Tibial nerve (tissue), 4 donors: ENCODE measurements at regions not wholly inside any gene's neighbourhood (a gene's known extent, or its start where the extent isn't known, plus 50 kb on each side); places are given as distances from the start of the nearest gene placed in this dataset.
"Not testable (repeated sequence)": the region's sequence is repeated elsewhere in the genome, so short reads cannot be mapped to it uniquely, and the experiment has no call there.

Experiments
- DNase-seq, 2 donors: peaks; one replicate each; pipeline ENCODE4 v3.0.0-alpha.2; 2019; ENCODE audit warnings: low spot score in 2 of 2
- H3K27ac ChIP-seq, 4 donors: fragments of 200-600 bp; sonication (generic) in 3 of 4; one replicate each; pipeline ENCODE4 v1.5.1; 2017 to 2019; ENCODE audit warnings: mild to moderate bottlenecking in 1 of 4
- H3K27me3 ChIP-seq, 2 donors: fragments of 200-600 bp; sonication (generic) in 1 of 2; one replicate each; pipeline versions ENCODE4 v1.5.1 to v1.6.0; 2017 to 2019
- H3K36me3 ChIP-seq, 3 donors: fragments of 200-600 bp; sonication (generic); one replicate each; pipeline ENCODE4 v1.5.1; 2018 to 2019
- H3K4me1 ChIP-seq, 4 donors: fragments of 200-600 bp; sonication (generic) in 3 of 4; one replicate each; pipeline ENCODE4 v1.5.1; 2017 to 2019
- H3K4me3 ChIP-seq, 4 donors: fragments of 200-600 bp; sonication (generic) in 3 of 4; one replicate each; pipeline ENCODE4 v1.5.1; 2017 to 2019; ENCODE audit warnings: mild to moderate bottlenecking in 1 of 4, moderate library complexity in 1 of 4
- H3K9me3 ChIP-seq, 4 donors: fragments of 200-600 bp; sonication (generic) in 3 of 4; one replicate each; pipeline ENCODE4 v1.5.1; 2017 to 2019
- EP300 ChIP-seq, 2 donors: sonication (generic); formaldehyde crosslinking; IDR thresholded peaks; one replicate each; pipeline ENCODE4 v1.6.1; 2017; ENCODE audit warnings: antibody characterized with exemption in 2 of 2, mild to moderate bottlenecking in 1 of 2
- POLR2A ChIP-seq, 2 donors: fragments of 450-650 bp; IDR thresholded peaks; one replicate each; pipeline ENCODE4 v1.6.1; 2017; ENCODE audit warnings: antibody characterized with exemption in 2 of 2, mild to moderate bottlenecking in 2 of 2, moderate library complexity in 2 of 2
- WGBS, 2 donors: methylation state at CpG; one replicate each; pipeline ENCODE4 v1.1.5; 2018; 5-methylcytosine and 5-hydroxymethylcytosine counted together
- TF ChIP-seq, protein P1 (sequence below), 5 experiments: fragments of 200-600 bp in 3 of 5; fragments of 450-650 bp in 2 of 5; sonication (generic) in 3 of 5; IDR thresholded peaks; one replicate each; pipeline ENCODE4 v1.5.1; 2016 to 2019; ENCODE audit warnings: antibody characterized with exemption in 5 of 5, mild to moderate bottlenecking in 3 of 5, moderate library complexity in 2 of 5

- Histone ChIP-seq H3K4me3 (no peak overlapping the region), H3K36me3 (no peaks in the 10 kb centered on the region), H3K4me1 (no peaks in the 10 kb centered on the region), H3K27ac (no peak overlapping the region), H3K9me3 (no peaks in the 10 kb centered on the region), H3K27me3 (no peaks in the 10 kb centered on the region)
- 85 to 95% methylated on average over 8 of the region's 8 CpGs for WGBS, 2 donors
- no peak for DNase-seq
- TF ChIP-seq, protein P1, sequence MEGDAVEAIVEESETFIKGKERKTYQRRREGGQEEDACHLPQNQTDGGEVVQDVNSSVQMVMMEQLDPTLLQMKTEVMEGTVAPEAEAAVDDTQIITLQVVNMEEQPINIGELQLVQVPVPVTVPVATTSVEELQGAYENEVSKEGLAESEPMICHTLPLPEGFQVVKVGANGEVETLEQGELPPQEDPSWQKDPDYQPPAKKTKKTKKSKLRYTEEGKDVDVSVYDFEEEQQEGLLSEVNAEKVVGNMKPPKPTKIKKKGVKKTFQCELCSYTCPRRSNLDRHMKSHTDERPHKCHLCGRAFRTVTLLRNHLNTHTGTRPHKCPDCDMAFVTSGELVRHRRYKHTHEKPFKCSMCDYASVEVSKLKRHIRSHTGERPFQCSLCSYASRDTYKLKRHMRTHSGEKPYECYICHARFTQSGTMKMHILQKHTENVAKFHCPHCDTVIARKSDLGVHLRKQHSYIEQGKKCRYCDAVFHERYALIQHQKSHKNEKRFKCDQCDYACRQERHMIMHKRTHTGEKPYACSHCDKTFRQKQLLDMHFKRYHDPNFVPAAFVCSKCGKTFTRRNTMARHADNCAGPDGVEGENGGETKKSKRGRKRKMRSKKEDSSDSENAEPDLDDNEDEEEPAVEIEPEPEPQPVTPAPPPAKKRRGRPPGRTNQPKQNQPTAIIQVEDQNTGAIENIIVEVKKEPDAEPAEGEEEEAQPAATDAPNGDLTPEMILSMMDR (IDR thresholded peaks at IDR 0.05): no peak
- no peak for TF ChIP-seq EP300 (IDR thresholded peaks at IDR 0.05)
Measured at GRCh38 chr4:137421796-137422195, 110.5 kb downstream of the PCDH18 start.

DNA sequence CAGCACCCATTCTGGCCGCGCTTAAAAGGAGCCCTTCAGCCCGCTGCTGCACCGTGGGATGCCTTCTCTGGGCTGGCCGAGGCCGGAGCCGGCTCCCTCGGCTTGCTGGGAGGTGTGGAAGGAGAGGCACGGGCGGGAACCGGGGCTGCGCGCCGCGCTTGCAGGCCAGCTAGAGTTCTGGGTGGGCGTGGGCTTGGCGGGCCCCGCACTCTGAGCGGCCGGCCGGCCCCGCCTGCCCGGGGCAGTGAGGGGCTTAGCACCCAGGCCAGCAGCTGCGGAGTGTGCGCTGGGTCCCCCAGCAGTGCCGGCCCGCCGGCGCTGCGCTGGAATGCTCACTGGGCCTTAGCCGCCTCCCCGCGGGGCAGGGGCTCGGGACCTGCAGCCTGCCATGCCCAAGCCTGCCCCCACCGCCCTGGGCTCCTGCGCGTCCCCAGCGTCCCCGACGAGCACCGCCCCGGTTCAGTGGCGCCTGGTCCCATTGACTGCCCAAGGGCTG lies 111.3 kb downstream of the PCDH18 start:
- no peak for TF ChIP-seq EP300 (IDR thresholded peaks at IDR 0.05)
- Histone ChIP-seq H3K4me3 (no peak overlapping the region), H3K27ac (no peak overlapping the region), H3K27me3 (no peaks in the 10 kb centered on the region), H3K9me3 (no peaks in the 10 kb centered on the region), H3K36me3 (no peaks in the 10 kb centered on the region), H3K4me1 (no peaks in the 10 kb centered on the region)
- DNase-seq: no peak
- WGBS, 2 donors: 97 to 98% methylated on average over 27 to 40 of the region's 43 CpGs

- no peak overlapping the region for H3K4me3 ChIP-seq
- WGBS, 2 donors: 81 to 84% methylated on average over 2 of the region's 2 CpGs
- H3K27me3 ChIP-seq: no peaks in the 10 kb centered on the region
- TF ChIP-seq EP300 (IDR thresholded peaks at IDR 0.05): no peak
- TF ChIP-seq POLR2A (IDR thresholded peaks at IDR 0.05): no peak
- TF ChIP-seq, protein P1 (IDR thresholded peaks at IDR 0.05): no peak
- no peaks in the 10 kb centered on the region for H3K4me1 ChIP-seq
- H3K9me3 ChIP-seq: no peaks in the 10 kb centered on the region
- no peak overlapping the region for H3K27ac ChIP-seq
- no peak for DNase-seq
- no peaks in the 10 kb centered on the region for H3K36me3 ChIP-seq
Measured at GRCh38 chr4:137417676-137418075, 114.6 kb downstream of the PCDH18 start.

DNA sequence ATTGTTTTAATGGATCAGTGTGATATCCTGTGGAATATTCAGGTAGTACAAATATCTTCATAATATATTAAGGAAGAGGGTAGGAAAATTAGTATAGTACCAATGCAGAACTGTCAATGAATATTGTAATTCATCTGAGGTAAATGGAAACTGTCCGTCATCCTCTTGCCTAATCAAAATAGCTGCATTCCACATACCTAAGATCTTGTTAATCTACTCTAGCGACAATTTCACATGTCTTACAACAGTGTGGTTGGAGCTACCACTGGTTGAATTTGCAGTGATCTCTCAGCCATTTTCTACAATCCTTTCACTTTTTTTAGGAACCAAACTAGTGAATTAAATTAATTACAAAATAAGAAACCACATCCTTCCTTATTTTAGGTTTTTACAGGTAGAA lies 117.5 kb downstream of the PCDH18 start:
- Histone ChIP-seq H3K9me3 (no peaks in the 10 kb centered on the region), H3K4me1 (no peaks in the 10 kb centered on the region), H3K27ac (no peak overlapping the region), H3K4me3 (no peak overlapping the region), H3K36me3 (no peaks in the 10 kb centered on the region), H3K27me3 (no peaks in the 10 kb centered on the region)
- TF ChIP-seq, protein P1 (IDR thresholded peaks at IDR 0.05): no peak
- no peak for TF ChIP-seq EP300 (IDR thresholded peaks at IDR 0.05)
- TF ChIP-seq POLR2A (IDR thresholded peaks at IDR 0.05): no peak
- no peak for DNase-seq
- 91 to 93% methylated on average over 2 of the region's 2 CpGs for WGBS, 2 donors

DNA sequence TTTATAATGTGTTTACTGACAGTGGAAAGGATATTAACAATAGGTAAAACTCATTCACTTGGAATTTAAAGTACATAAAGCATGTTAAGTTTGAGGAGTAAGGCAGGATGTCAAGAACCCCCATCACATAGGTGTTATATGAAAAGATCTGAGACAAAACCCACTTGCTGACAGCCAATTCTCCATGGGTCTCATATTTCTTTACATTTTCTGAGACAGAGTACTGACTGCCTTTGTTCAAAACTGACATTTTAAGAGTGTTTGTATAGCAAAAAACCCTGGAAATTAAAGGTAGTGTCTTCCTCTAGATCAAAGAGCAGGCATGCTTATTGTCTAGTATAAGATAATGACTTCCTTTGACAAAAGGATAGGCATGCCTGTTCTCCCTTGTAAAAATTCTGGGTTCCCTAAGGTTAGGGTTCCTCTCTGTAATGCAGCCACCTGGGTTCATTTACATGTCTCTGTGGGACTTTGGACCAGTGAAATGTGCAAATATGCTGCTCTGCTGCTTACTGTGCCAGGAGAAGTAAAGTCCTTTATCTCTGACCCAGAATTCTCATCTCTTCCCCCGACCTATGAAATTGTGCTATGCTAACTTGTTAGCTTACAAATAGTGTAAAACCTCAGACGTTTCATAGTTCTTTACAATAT lies 123.6 kb downstream of the PCDH18 start:
- Histone ChIP-seq H3K9me3 (no peaks in the 10 kb centered on the region), H3K36me3 (no peaks in the 10 kb centered on the region), H3K27ac (no peak overlapping the region), H3K4me1 (no peaks in the 10 kb centered on the region), H3K4me3 (no peak overlapping the region), H3K27me3 (no peaks in the 10 kb centered on the region)
- 73 to 78% methylated on average over 2 of the region's 2 CpGs for WGBS, 2 donors
- no peak for DNase-seq
- no peak for TF ChIP-seq POLR2A (IDR thresholded peaks at IDR 0.05)
- TF ChIP-seq EP300 (IDR thresholded peaks at IDR 0.05): no peak
- TF ChIP-seq, protein P1 (IDR thresholded peaks at IDR 0.05): no peak

GRCh38 chr4:137405833-137406232 lies 126.5 kb downstream of the PCDH18 start:
- not testable (repeated sequence) for H3K27me3 ChIP-seq, DNase-seq, H3K36me3 ChIP-seq, H3K27ac ChIP-seq, H3K4me3 ChIP-seq, H3K9me3 ChIP-seq, H3K4me1 ChIP-seq
- WGBS, 2 donors: 95 to 96% methylated on average over 9 of the region's 9 CpGs
